ENCODE measurements at regions not wholly inside any gene's neighbourhood (a gene's known extent, or its start where the extent isn't known, plus 50 kb on each side); places are given as distances from the start of the nearest gene placed in this dataset.

GRCh38 chr5:128701301-128701700 is 163.3 kb upstream of the FBN2 start (continued):
- no peak for TF ChIP-seq REST (IDR thresholded peaks at IDR 0.05; ENCODE audit: unreplicated experiment)
- TF ChIP-seq EZH2phosphoT487 (IDR thresholded peaks at IDR 0.05; ENCODE audit: unreplicated experiment), result no peak
- no peak for TF ChIP-seq POLR2AphosphoS5 (IDR thresholded peaks at IDR 0.05; ENCODE audit: low read depth)
- no peak for TF ChIP-seq JUNB (IDR thresholded peaks at IDR 0.05; ENCODE audit: unreplicated experiment)
- TF ChIP-seq NANOG (IDR thresholded peaks at IDR 0.05; ENCODE audit: borderline replicate concordance), result no peak
- TF ChIP-seq CREB1 (CRISPR knock-in tag; IDR thresholded peaks at IDR 0.05; ENCODE audit: low read depth), result no peak
- no peak for TF ChIP-seq ZNF331 (CRISPR knock-in tag; IDR thresholded peaks at IDR 0.05; ENCODE audit: low read depth)
- TF ChIP-seq STAT1 (IDR thresholded peaks at IDR 0.05; ENCODE audit: unreplicated experiment), result no peak
- TF ChIP-seq ETS1 (IDR thresholded peaks at IDR 0.05), result no peak

GRCh38 chr5:128703322-128703721 is 165.3 kb upstream of the FBN2 start:
- Histone ChIP-seq H3K4me2 (no peak overlapping the region), H3K4me1 (ENCODE audit: insufficient read depth) (peaks cover 38% of the 10 kb centered on the region), H3K9me2 (ENCODE audit: insufficient read depth) (peaks cover 12% of the 10 kb centered on the region; the same call in 1 of the 2 replicates), H3K79me2 (replicated peaks; ENCODE audit: insufficient read depth) (no peaks in the 10 kb centered on the region), H3F3A (replicated peaks; ENCODE audit: low read depth) (no peaks in the 10 kb centered on the region), H3K4me3 (no peak overlapping the region), H3K27ac (ENCODE audit: low read depth) (no peak overlapping the region), H4K20me1 (replicated peaks; ENCODE audit: insufficient read depth) (no peaks in the 10 kb centered on the region), H3K36me3 (ENCODE audit: insufficient read depth) (no peaks in the 10 kb centered on the region), H2AFZ (no peak overlapping the region), H3K27me3 (ENCODE audit: insufficient read depth) (no peaks in the 10 kb centered on the region)
- Mint-ChIP-seq H3K36me3 (ENCODE audit: low read depth) (no peaks in the 10 kb centered on the region), H3K27me3 (ENCODE audit: insufficient read depth, low read depth, poor library complexity) (no peaks in the 10 kb centered on the region), H3K27ac (no peak overlapping the region), H3K4me3 (no peak overlapping the region), H3K9me3 (no peaks in the 10 kb centered on the region), H3K4me1 (peaks cover 26% of the 10 kb centered on the region)
- ATAC-seq, result no peak
- DNase-seq (ENCODE audit: low spot score), result no peak
- TF ChIP-seq ZNF462 (CRISPR knock-in tag; IDR thresholded peaks at IDR 0.05), result no peak
- no peak for TF ChIP-seq ETS1 (IDR thresholded peaks at IDR 0.05)
- TF ChIP-seq CTCF (conservative IDR thresholded peaks at IDR 0.05; ENCODE audit: low read depth in 2 of 2), result no peak

All from GM23338 (cell line).